ENCODE measurements at regions not wholly inside any gene's neighbourhood (a gene's known extent, or its start where the extent isn't known, plus 50 kb on each side); places are given as distances from the start of the nearest gene placed in this dataset.
"Not testable (repeated sequence)": the region's sequence is repeated elsewhere in the genome, so short reads cannot be mapped to it uniquely, and the experiment has no call there.

DNA sequence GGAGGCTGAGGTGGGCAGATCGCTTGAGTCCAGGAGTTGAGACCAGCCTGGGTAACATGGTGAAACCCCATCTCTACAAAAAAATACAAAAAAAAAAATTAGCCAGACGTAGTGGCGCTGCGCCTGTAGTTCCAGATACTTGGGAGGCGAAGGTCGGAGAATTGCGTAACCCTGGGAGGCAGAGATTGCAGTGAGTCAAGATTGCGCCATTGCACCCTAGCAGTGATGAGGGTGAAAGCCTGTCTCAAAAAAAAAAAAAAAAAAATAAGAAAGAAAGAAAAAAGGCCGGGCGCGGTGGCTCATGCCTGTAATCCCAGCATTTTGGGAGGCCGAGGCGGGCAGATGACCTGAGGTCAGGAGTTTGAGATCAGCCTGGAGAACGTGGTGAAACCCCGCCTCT, 85.3 kb upstream of the XIST start:
- not testable (repeated sequence) for TF ChIP-seq SUZ12 (IDR thresholded peaks at IDR 0.05; ENCODE audit: low read depth, low read length); SMARCE1 (IDR thresholded peaks at IDR 0.05; ENCODE audit: borderline replicate concordance); BHLHE40 (IDR thresholded peaks at IDR 0.05; ENCODE audit: low read length); TAF1 (CRISPR knock-in tag; IDR thresholded peaks at IDR 0.05); ESRRA (CRISPR knock-in tag; IDR thresholded peaks at IDR 0.05; ENCODE audit: low read depth); ZNF776 (CRISPR knock-in tag; IDR thresholded peaks at IDR 0.05); ZNF30 (CRISPR knock-in tag; IDR thresholded peaks at IDR 0.05); ZBTB7B (CRISPR knock-in tag; IDR thresholded peaks at IDR 0.05); ZNF670 (CRISPR knock-in tag; IDR thresholded peaks at IDR 0.05; ENCODE audit: borderline replicate concordance)
- TF ChIP-seq, protein P1, sequence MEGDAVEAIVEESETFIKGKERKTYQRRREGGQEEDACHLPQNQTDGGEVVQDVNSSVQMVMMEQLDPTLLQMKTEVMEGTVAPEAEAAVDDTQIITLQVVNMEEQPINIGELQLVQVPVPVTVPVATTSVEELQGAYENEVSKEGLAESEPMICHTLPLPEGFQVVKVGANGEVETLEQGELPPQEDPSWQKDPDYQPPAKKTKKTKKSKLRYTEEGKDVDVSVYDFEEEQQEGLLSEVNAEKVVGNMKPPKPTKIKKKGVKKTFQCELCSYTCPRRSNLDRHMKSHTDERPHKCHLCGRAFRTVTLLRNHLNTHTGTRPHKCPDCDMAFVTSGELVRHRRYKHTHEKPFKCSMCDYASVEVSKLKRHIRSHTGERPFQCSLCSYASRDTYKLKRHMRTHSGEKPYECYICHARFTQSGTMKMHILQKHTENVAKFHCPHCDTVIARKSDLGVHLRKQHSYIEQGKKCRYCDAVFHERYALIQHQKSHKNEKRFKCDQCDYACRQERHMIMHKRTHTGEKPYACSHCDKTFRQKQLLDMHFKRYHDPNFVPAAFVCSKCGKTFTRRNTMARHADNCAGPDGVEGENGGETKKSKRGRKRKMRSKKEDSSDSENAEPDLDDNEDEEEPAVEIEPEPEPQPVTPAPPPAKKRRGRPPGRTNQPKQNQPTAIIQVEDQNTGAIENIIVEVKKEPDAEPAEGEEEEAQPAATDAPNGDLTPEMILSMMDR (CRISPR knock-in tag; IDR thresholded peaks at IDR 0.05), result not testable (repeated sequence)
- TF ChIP-seq, protein P2, sequence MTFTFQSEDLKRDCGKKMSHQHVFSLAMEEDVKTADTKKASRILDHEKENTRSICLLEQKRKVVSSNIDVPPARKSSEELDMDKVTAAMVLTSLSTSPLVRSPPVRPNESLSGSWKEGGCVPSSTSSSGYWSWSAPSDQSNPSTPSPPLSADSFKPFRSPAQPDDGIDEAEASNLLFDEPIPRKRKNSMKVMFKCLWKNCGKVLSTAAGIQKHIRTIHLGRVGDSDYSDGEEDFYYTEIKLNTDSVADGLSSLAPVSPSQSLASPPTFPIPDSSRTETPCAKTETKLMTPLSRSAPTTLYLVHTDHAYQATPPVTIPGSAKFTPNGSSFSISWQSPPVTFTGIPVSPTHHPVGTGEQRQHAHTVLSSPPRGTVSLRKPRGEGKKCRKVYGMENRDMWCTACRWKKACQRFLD (CRISPR knock-in tag; IDR thresholded peaks at IDR 0.05; ENCODE audit: borderline replicate concordance), result not testable (repeated sequence)
